Loucy (cell line): ENCODE measurements at regions not wholly inside any gene's neighbourhood (a gene's known extent, or its start where the extent isn't known, plus 50 kb on each side); places are given as distances from the start of the nearest gene placed in this dataset.

Source experiments
- H2AFZ ChIP-seq: fragments of 200-600 bp; sonication (generic); 2 replicates; pipeline ENCODE4 v1.6.0; 2016; ENCODE audit warnings: antibody characterized with exemption, mild to moderate bottlenecking, low read length, moderate library complexity
- H3F3A ChIP-seq: fragments of 200-600 bp; 2 replicates; pipeline ENCODE4 v1.6.0; 2016; ENCODE audit warnings: antibody characterized with exemption, low read depth, mild to moderate bottlenecking
- H3K27me3 ChIP-seq: fragments of 200-600 bp; sonication (generic); 2 replicates; pipeline ENCODE4 v1.6.1; 2014; ENCODE audit warnings: low read length, mild to moderate bottlenecking; ENCODE audit not compliant: insufficient read depth, poor library complexity, severe bottlenecking
- H3K36me3 ChIP-seq: fragments of 200-600 bp; sonication (generic); 2 replicates; pipeline ENCODE4 v1.6.1; 2016; ENCODE audit warnings: low read length; ENCODE audit not compliant: insufficient read depth
- H3K4me1 ChIP-seq: fragments of 200-600 bp; sonication (generic); 2 replicates; pipeline ENCODE4 v1.5.1; 2014; ENCODE audit warnings: low read length, mild to moderate bottlenecking; ENCODE audit not compliant: insufficient read depth, poor library complexity, severe bottlenecking
- H3K4me2 ChIP-seq: fragments of 200-600 bp; sonication (generic); 2 replicates; pipeline ENCODE4 v1.6.0; 2014; ENCODE audit warnings: antibody characterized with exemption, low read length, low read depth, mild to moderate bottlenecking; ENCODE audit not compliant: poor library complexity, severe bottlenecking
- H3K4me3 ChIP-seq: fragments of 200-600 bp; sonication (generic); 2 replicates; pipeline ENCODE4 v1.5.1; 2014; ENCODE audit warnings: low read length, mild to moderate bottlenecking, mixed read lengths; ENCODE audit not compliant: poor library complexity, severe bottlenecking
- H3K79me2 ChIP-seq: fragments of 200-600 bp; sonication (generic); 2 replicates; pipeline ENCODE4 v1.6.1; 2014; ENCODE audit warnings: low read length; ENCODE audit not compliant: insufficient read depth
- H3K9ac ChIP-seq: fragments of 200-600 bp; sonication (generic); 2 replicates; pipeline ENCODE4 v1.6.0; 2014; ENCODE audit warnings: mild to moderate bottlenecking, low read depth, low read length, moderate library complexity; ENCODE audit not compliant: poor library complexity, severe bottlenecking
- H3K9me2 ChIP-seq: fragments of 200-600 bp; sonication (generic); replicated peaks from 2 replicates; pipeline ENCODE4 v1.6.1; 2016; ENCODE audit warnings: low read depth, low read length, mixed read lengths
- H3K9me3 ChIP-seq: fragments of 200-600 bp; sonication (generic); 2 replicates; pipeline ENCODE4 v1.6.1; 2014; ENCODE audit warnings: mild to moderate bottlenecking, antibody characterized with exemption, low read length, low read depth; ENCODE audit not compliant: insufficient read depth
- H4K20me1 ChIP-seq: fragments of 200-600 bp; sonication (generic); 2 replicates; pipeline ENCODE4 v1.6.0; 2014; ENCODE audit warnings: antibody characterized with exemption, low read length, mild to moderate bottlenecking; ENCODE audit not compliant: insufficient read depth, poor library complexity, severe bottlenecking
- EZH2phosphoT487 ChIP-seq: fragments of 200-600 bp; IDR thresholded peaks from 2 replicates; pipeline ENCODE4 v1.6.1; 2018; ENCODE audit warnings: antibody characterized with exemption, mild to moderate bottlenecking, moderate library complexity, borderline replicate concordance
- TF ChIP-seq, protein P1 (sequence below): fragments of 200-600 bp; sonication (generic); conservative IDR thresholded peaks from 2 replicates; pipeline ENCODE4 v1.5.1; 2014; ENCODE audit warnings: mild to moderate bottlenecking, antibody characterized with exemption, low read length

DNA sequence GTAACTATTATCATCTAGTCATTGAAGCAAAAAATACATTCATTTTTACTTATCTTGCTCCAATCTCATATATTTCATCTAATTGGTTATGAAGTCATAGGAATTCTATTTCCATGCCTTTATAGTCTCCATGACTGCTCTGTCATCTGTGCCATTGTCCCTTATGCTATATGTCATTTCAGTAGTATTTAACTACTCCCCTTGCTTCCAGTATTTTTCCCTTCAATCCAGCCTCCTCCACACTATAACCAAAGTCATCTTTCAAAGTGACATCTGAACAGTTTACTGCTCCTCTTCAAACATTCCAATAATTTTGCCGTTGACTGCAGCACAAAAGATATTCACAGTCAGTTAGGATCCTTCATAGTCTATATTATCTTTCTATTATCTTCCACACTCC, 216.6 kb upstream of the HS3ST5 start:
- Histone ChIP-seq H3F3A (no peaks in the 10 kb centered on the region), H3K4me2 (no peak overlapping the region), H2AFZ (no peak overlapping the region), H3K9me3 (no peaks in the 10 kb centered on the region), H3K27me3 (no peaks in the 10 kb centered on the region), H3K4me3 (no peak overlapping the region), H3K4me1 (no peaks in the 10 kb centered on the region), H3K9ac (no peak overlapping the region), H3K36me3 (no peaks in the 10 kb centered on the region), H4K20me1 (no peaks in the 10 kb centered on the region), H3K9me2 (no peaks in the 10 kb centered on the region), H3K79me2 (no peaks in the 10 kb centered on the region)
- TF ChIP-seq, protein P1, sequence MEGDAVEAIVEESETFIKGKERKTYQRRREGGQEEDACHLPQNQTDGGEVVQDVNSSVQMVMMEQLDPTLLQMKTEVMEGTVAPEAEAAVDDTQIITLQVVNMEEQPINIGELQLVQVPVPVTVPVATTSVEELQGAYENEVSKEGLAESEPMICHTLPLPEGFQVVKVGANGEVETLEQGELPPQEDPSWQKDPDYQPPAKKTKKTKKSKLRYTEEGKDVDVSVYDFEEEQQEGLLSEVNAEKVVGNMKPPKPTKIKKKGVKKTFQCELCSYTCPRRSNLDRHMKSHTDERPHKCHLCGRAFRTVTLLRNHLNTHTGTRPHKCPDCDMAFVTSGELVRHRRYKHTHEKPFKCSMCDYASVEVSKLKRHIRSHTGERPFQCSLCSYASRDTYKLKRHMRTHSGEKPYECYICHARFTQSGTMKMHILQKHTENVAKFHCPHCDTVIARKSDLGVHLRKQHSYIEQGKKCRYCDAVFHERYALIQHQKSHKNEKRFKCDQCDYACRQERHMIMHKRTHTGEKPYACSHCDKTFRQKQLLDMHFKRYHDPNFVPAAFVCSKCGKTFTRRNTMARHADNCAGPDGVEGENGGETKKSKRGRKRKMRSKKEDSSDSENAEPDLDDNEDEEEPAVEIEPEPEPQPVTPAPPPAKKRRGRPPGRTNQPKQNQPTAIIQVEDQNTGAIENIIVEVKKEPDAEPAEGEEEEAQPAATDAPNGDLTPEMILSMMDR: no peak
- no peak for TF ChIP-seq EZH2phosphoT487

DNA sequence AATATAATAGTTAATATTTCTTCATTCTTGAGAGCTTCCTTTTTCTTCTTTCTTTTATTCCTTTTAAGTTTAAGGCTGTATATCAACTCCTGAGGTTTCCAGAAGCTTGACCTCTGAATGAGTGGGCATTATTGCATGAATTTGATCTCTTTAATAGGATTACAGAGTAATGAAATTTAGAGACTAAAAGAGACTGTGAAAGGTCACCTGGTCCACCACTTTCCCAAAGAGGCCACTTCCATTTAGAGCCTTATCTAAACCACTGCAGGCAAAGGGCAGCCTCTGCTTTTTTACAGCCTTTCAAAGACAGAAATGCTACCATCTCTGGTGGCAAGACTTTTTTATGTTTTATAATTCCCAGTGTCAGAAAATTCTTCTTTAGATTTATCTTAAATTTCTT, 215.3 kb upstream of the HS3ST5 start:
- no peaks in the 10 kb centered on the region for H3K27me3 ChIP-seq
- no peaks in the 10 kb centered on the region for H3K4me1 ChIP-seq
- H3K9me2 ChIP-seq: no peaks in the 10 kb centered on the region
- no peaks in the 10 kb centered on the region for H3K79me2 ChIP-seq
- H2AFZ ChIP-seq: no peak overlapping the region
- H3K4me2 ChIP-seq: no peak overlapping the region
- H3K4me3 ChIP-seq: no peak overlapping the region
- TF ChIP-seq EZH2phosphoT487: no peak
- TF ChIP-seq, protein P1: no peak
- H3K36me3 ChIP-seq: no peaks in the 10 kb centered on the region
- no peak overlapping the region for H3K9ac ChIP-seq
- no peaks in the 10 kb centered on the region for H3K9me3 ChIP-seq
- H3F3A ChIP-seq: no peaks in the 10 kb centered on the region
- H4K20me1 ChIP-seq: no peaks in the 10 kb centered on the region

DNA sequence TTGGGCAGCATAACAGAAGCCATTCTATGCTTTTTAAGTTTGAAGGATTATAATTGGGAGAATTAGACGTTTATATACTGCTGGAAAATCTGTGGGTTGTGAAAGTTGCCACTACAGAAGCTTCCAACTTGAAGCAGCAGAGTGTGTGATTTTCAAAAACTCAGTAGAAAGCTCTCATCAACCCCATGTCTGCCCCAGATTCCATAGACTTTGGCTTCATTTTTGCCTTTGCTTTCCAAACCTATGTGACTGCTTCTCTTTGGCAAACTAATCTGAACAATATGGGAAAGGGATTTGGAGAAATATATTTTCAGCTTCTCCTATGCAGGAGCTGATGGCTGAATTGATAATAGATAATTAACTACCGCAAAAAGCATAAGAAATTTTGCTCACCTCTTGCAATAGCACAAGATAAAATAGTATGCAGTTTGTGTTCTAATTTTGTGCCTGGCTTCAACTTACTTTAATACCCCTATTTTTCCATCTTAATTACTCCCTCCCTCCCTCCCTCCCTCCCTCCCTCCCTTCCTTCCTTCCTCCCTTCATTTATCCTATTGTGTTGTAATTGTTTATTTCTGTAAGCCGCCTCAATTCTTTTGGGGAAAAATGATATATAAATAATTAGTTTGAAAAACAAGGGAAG, 214.1 kb upstream of the HS3ST5 start:
- Histone ChIP-seq H3K4me3 (no peak overlapping the region), H3K79me2 (no peaks in the 10 kb centered on the region), H3K4me1 (no peaks in the 10 kb centered on the region), H2AFZ (no peak overlapping the region), H3K4me2 (no peak overlapping the region), H3K9ac (no peak overlapping the region), H3K27me3 (no peaks in the 10 kb centered on the region), H4K20me1 (no peaks in the 10 kb centered on the region), H3K9me3 (no peaks in the 10 kb centered on the region), H3K9me2 (no peaks in the 10 kb centered on the region), H3K36me3 (no peaks in the 10 kb centered on the region), H3F3A (no peaks in the 10 kb centered on the region)
- TF ChIP-seq, protein P1: no peak
- TF ChIP-seq EZH2phosphoT487: no peak
